COLO668 (cell line): ENCODE measurements at regions not wholly inside any gene's neighbourhood (a gene's known extent, or its start where the extent isn't known, plus 50 kb on each side); places are given as distances from the start of the nearest gene placed in this dataset.

Source experiments
- DNase-seq: peaks from one replicate; lab custom pipeline; 2025; ENCODE audit not compliant: unreplicated experiment; lab: John Stamatoyannopoulos, UW

GRCh38 chr6:1039191-1039590 is 272.7 kb upstream of the FOXQ1 start:
- DNase-seq, result no peak

- no peak for DNase-seq
These were observed 274.3 kb upstream of the FOXQ1 start for GRCh38 chr6:1037430-1038202.

GRCh38 chr6:1035401-1035800 is 276.5 kb upstream of the FOXQ1 start:
- DNase-seq, result no peak

- DNase-seq, result no peak
These were observed 280.2 kb upstream of the FOXQ1 start for GRCh38 chr6:1031720-1032119.

GRCh38 chr6:1029141-1029540 is 282.8 kb upstream of the FOXQ1 start:
- no peak for DNase-seq

GRCh38 chr6:1028723-1029122 is 283.2 kb upstream of the FOXQ1 start:
- DNase-seq, result no peak

- DNase-seq, result no peak
These were observed 283.9 kb upstream of the FOXQ1 start for GRCh38 chr6:1027795-1028569.

GRCh38 chr6:1027109-1027794 is 284.6 kb upstream of the FOXQ1 start:
- no peak for DNase-seq

GRCh38 chr6:1025821-1026220 is 286.1 kb upstream of the FOXQ1 start:
- no peak for DNase-seq

GRCh38 chr6:1024587-1024986 is 287.3 kb upstream of the FOXQ1 start:
- DNase-seq, result no peak

GRCh38 chr6:1024161-1024560 is 287.7 kb upstream of the FOXQ1 start:
- DNase-seq, result no peak

GRCh38 chr6:1023229-1023628 is 288.7 kb upstream of the FOXQ1 start:
- no peak for DNase-seq

GRCh38 chr6:1022719-1023118 is 289.2 kb upstream of the FOXQ1 start:
- DNase-seq, result no peak

GRCh38 chr6:1020837-1021236 is 291.1 kb upstream of the FOXQ1 start:
- DNase-seq, result no peak

GRCh38 chr6:1020133-1020532 is 291.8 kb upstream of the FOXQ1 start:
- no peak for DNase-seq

- DNase-seq, result no peak
These were observed 293.9 kb upstream of the FOXQ1 start for GRCh38 chr6:1018041-1018440.

GRCh38 chr6:1016329-1017302 is 295.3 kb upstream of the FOXQ1 start:
- no peak for DNase-seq

- DNase-seq, result no peak
These were observed 296.1 kb upstream of the FOXQ1 start for GRCh38 chr6:1015825-1016224.

GRCh38 chr6:1014431-1014807 is 297.5 kb upstream of the FOXQ1 start:
- no peak for DNase-seq

- DNase-seq, result no peak
These were observed 298.1 kb upstream of the FOXQ1 start for GRCh38 chr6:1013656-1014430.
